Femur (tissue), 1 donor: ENCODE measurements at regions not wholly inside any gene's neighbourhood (a gene's known extent, or its start where the extent isn't known, plus 50 kb on each side); places are given as distances from the start of the nearest gene placed in this dataset.
"Not testable (repeated sequence)": the region's sequence is repeated elsewhere in the genome, so short reads cannot be mapped to it uniquely, and the experiment has no call there.

Source experiments
- DNase-seq: peaks from one replicate; pipeline ENCODE4 v3.0.0-alpha.2; 2017

- DNase-seq: not testable (repeated sequence)
Observed at GRCh38 chrX:71822314-71822713, 59.2 kb downstream of the CXorf49B start.

- no peak for DNase-seq
Observed at GRCh38 chrX:71823391-71824057, 60.4 kb downstream of the CXorf49B start.

- DNase-seq: no peak
Observed at GRCh38 chrX:71828086-71828485, 64.9 kb downstream of the CXorf49B start.

- DNase-seq: not testable (repeated sequence)
Observed at GRCh38 chrX:71838092-71838491, 72.6 kb upstream of the NHSL2 start.

GRCh38 chrX:71846429-71846828 lies 64.2 kb upstream of the NHSL2 start:
- DNase-seq: no peak

- no peak for DNase-seq
Observed at GRCh38 chrX:71852182-71852581, 58.5 kb upstream of the NHSL2 start.

GRCh38 chrX:71859637-71860036 lies 51.0 kb upstream of the NHSL2 start:
- peak; percentile 29 for DNase-seq
